Kidney (tissue), 13 donors: ENCODE measurements at regions not wholly inside any gene's neighbourhood (a gene's known extent, or its start where the extent isn't known, plus 50 kb on each side); places are given as distances from the start of the nearest gene placed in this dataset.

Experiments used
- DNase-seq, 5 donors: peaks; one replicate each; pipeline ENCODE4 v3.0.0-alpha.2; 2013 to 2020
- FAIRE-seq: peaks from 2 replicates; lab custom pipeline; 2012; peaks lifted over from hg19 to GRCh38; lab: Jason Lieb, UNC
- H3K27ac ChIP-seq, 2 donors: one replicate each; pipeline ENCODE4 v1.7.0; 2013; ENCODE audit warnings: low read depth in 2 of 2, low read length in 2 of 2, inconsistent platforms in 1 of 2
- H3K27me3 ChIP-seq: one replicate; pipeline ENCODE4 v1.7.1; 2013; ENCODE audit warnings: low read length, inconsistent platforms; ENCODE audit not compliant: control insufficient read depth, insufficient read depth
- H3K36me3 ChIP-seq, 3 donors: one replicate each; pipeline versions ENCODE4 v1.7.0 to v1.7.1; 2013; ENCODE audit warnings: low read length in 3 of 3, control low read depth in 1 of 3, inconsistent platforms in 1 of 3; ENCODE audit not compliant: insufficient read depth in 3 of 3, control insufficient read depth in 2 of 3
- H3K4me1 ChIP-seq, 3 donors: one replicate each; pipeline versions ENCODE4 v1.7.0 to v1.7.1; 2013; ENCODE audit warnings: low read length in 3 of 3, inconsistent platforms in 1 of 3, low read depth in 1 of 3; ENCODE audit not compliant: control insufficient read depth in 2 of 3, insufficient read depth in 2 of 3
- H3K4me3 ChIP-seq, 3 donors: one replicate each; pipeline versions ENCODE4 v1.7.0 to v1.8.1; 2013; ENCODE audit warnings: low read length in 3 of 3, control low read depth in 1 of 3, inconsistent platforms in 1 of 3
- H3K9ac ChIP-seq, 3 donors: one replicate each; pipeline versions ENCODE4 v1.7.0 to v1.7.1; 2013; ENCODE audit warnings: low read length in 3 of 3, control low read depth in 1 of 3, inconsistent platforms in 1 of 3
- H3K9me3 ChIP-seq, 3 donors: one replicate each; pipeline versions ENCODE4 v1.7.0 to v1.7.1; 2013; ENCODE audit warnings: low read length in 3 of 3, control low read depth in 1 of 3, inconsistent platforms in 1 of 3; ENCODE audit not compliant: control insufficient read depth in 2 of 3, insufficient read depth in 1 of 3
- CTCF ChIP-seq: IDR thresholded peaks from 3 replicates; pipeline ENCODE4 v1.5.1; 2012; ENCODE audit warnings: mild to moderate bottlenecking, moderate library complexity, borderline replicate concordance; ENCODE audit not compliant: insufficient read depth; ENCODE audit errors: extremely low read depth
- intact Hi-C: fragments of 100-400 bp; cut with DNase I; formaldehyde crosslinking; loops from one replicate; pipeline ENCODE4 v1.11.1; 2022
- donor health status: control.
- donor health status: control.
- donor health status: control.
- donor health status: control.
- donor health status: control.
- donor health status: DM: yes; HTN: yes; CAD: no.
- donor health status: Normal renal cell carcinoma (clear cell type).

- Histone ChIP-seq H3K9me3 (no peaks in the 10 kb centered on the region), H3K36me3 (no peaks in the 10 kb centered on the region), H3K4me1 (no peaks in the 10 kb centered on the region), H3K4me3 (no peak overlapping the region), H3K27ac (no peak overlapping the region), H3K9ac (no peak overlapping the region), H3K27me3 (no peaks in the 10 kb centered on the region)
- no peak for FAIRE-seq
- DNase-seq = no peak
- intact Hi-C loops = no loop called here
- no peak for TF ChIP-seq CTCF
These were observed 326.1 kb upstream of the PREP start for GRCh38 chr6:105728995-105729394.

GRCh38 chr6:105726902-105727655 lies 324.2 kb upstream of the PREP start:
- Histone ChIP-seq H3K9ac (no peak overlapping the region), H3K4me1 (no peaks in the 10 kb centered on the region), H3K36me3 (no peaks in the 10 kb centered on the region), H3K9me3 (no peaks in the 10 kb centered on the region), H3K27ac (no peak overlapping the region), H3K4me3 (no peak overlapping the region), H3K27me3 (no peaks in the 10 kb centered on the region)
- TF ChIP-seq CTCF = no peak
- no peak for FAIRE-seq
- no peak for DNase-seq
- intact Hi-C loops = no loop called here

GRCh38 chr6:105714846-105715245 lies 312.0 kb upstream of the PREP start:
- no peak for FAIRE-seq
- no peak overlapping the region for H3K9ac ChIP-seq
- H3K4me1 ChIP-seq = no peaks in the 10 kb centered on the region
- H3K36me3 ChIP-seq = no peaks in the 10 kb centered on the region
- H3K9me3 ChIP-seq = peaks cover 0 to 11% (median 0%) of the 10 kb centered on the region in 3 donors
- H3K4me3 ChIP-seq = no peak overlapping the region
- no peak for DNase-seq
- intact Hi-C loops = no loop called here
- no peaks in the 10 kb centered on the region for H3K27me3 ChIP-seq
- no peak for TF ChIP-seq CTCF
- H3K27ac ChIP-seq = no peak overlapping the region
